ENCODE measurements at regions not wholly inside any gene's neighbourhood (a gene's known extent, or its start where the extent isn't known, plus 50 kb on each side); places are given as distances from the start of the nearest gene placed in this dataset.

DNA sequence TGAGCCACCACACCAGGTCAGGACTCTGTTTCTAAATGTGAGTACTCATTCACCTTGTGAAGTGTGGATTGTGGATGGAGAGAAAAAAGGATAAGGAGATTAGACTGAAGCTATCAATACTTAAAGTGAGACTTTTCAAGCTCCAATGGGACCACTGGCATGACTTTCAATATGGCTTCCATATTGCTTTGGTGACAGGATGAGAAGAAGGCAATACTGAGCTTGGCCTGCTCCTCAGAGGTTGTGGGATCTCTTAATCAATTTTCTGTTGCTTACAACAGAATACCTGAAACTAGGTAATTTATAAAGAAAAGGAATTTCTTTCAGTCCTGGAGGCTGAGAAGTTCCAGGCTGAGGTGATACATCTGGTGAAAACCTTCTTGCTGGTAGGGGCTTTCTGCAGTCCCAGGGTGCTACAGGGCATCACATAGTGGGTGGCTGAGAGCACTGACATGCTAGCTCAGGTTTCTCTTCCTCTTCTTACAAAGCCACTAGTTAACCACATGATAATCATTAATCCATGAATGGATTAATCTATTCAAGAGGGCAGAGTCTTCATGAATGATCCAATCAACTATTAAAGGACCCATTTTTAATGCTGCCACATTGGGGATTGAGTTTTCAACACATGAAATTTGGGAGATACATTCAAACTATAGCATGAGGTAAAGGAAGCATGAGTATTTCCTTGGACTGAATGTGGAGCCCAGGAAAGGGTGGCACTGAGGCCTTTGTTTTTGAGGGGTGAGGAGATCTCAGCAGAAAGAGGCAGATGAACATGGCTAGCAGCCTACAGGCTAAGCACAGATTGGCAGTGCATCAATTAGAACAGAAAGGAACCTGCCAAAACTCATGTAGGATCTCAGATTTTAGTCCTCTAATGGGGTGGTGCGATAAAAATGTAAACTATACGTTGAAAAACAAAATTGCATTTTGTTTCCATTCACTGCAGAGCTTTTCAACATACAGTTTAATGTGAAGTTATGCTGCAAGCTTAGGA lies 274.5 kb downstream of the PIK3C3 start:
- H3K4me1 ChIP-seq (ENCODE audit: control insufficient read depth, low read length): no peaks in the 10 kb centered on the region
- TF ChIP-seq EZH2phosphoT487 (IDR thresholded peaks at IDR 0.05; ENCODE audit: borderline replicate concordance, low read length): no peak
- TF ChIP-seq, protein P1, sequence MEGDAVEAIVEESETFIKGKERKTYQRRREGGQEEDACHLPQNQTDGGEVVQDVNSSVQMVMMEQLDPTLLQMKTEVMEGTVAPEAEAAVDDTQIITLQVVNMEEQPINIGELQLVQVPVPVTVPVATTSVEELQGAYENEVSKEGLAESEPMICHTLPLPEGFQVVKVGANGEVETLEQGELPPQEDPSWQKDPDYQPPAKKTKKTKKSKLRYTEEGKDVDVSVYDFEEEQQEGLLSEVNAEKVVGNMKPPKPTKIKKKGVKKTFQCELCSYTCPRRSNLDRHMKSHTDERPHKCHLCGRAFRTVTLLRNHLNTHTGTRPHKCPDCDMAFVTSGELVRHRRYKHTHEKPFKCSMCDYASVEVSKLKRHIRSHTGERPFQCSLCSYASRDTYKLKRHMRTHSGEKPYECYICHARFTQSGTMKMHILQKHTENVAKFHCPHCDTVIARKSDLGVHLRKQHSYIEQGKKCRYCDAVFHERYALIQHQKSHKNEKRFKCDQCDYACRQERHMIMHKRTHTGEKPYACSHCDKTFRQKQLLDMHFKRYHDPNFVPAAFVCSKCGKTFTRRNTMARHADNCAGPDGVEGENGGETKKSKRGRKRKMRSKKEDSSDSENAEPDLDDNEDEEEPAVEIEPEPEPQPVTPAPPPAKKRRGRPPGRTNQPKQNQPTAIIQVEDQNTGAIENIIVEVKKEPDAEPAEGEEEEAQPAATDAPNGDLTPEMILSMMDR (IDR thresholded peaks at IDR 0.05; ENCODE audit: low read depth, low read length, poor library complexity, severe bottlenecking): no peak

DNA sequence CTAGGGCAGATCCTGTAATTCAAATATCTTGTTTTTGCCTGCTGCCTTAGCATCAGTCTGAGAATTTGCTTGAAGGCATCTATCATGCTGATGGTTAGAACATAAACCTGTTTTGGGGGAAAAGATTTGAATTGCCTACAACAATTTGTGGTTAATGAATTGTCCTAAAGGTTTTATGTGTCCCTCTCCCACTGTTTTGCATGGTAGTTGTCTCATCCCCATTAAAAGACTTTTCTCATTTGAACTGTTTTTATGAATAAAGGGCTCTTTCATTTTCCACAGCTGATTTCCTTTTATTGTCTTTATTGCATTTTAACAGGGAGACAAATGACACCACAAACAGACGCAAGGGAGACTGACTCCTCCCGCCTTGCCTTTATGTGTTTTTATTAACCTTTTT lies 275.6 kb downstream of the PIK3C3 start:
- H3K27ac ChIP-seq (ENCODE audit: low read depth, low read length): no peak overlapping the region
- H3K36me3 ChIP-seq (ENCODE audit: control insufficient read depth, low read length): no peaks in the 10 kb centered on the region
- no peaks in the 10 kb centered on the region for H3K9me2 ChIP-seq (replicated peaks; ENCODE audit: control insufficient read depth, low read length)
- H3K9me3 ChIP-seq (ENCODE audit: control insufficient read depth, insufficient read depth, low read length): no peaks in the 10 kb centered on the region
- H4K20me1 ChIP-seq (ENCODE audit: control insufficient read depth, insufficient read depth, low read depth, low read length): no peaks in the 10 kb centered on the region
- H3K4me2 ChIP-seq (ENCODE audit: low read length): no peak overlapping the region
- TF ChIP-seq EZH2phosphoT487 (IDR thresholded peaks at IDR 0.05; ENCODE audit: borderline replicate concordance, low read length): no peak
- H3K4me1 ChIP-seq (ENCODE audit: control insufficient read depth, low read length): no peaks in the 10 kb centered on the region
- no peak overlapping the region for H3K4me3 ChIP-seq (ENCODE audit: low read length)
- H3K27me3 ChIP-seq (ENCODE audit: control insufficient read depth, low read length): no peaks in the 10 kb centered on the region
- H3K79me2 ChIP-seq (ENCODE audit: control insufficient read depth, low read length): no peaks in the 10 kb centered on the region
- no peaks in the 10 kb centered on the region for H3F3A ChIP-seq (ENCODE audit: control insufficient read depth, insufficient read depth)

More for the DNA sequence above, 274.5 kb downstream of the PIK3C3 start:
- no peaks in the 10 kb centered on the region for H4K20me1 ChIP-seq (ENCODE audit: control insufficient read depth, insufficient read depth, low read depth, low read length)
- no peaks in the 10 kb centered on the region for H3K36me3 ChIP-seq (ENCODE audit: control insufficient read depth, low read length)
- no peak overlapping the region for H3K27ac ChIP-seq (ENCODE audit: low read depth, low read length)
- no peaks in the 10 kb centered on the region for H3K9me3 ChIP-seq (ENCODE audit: control insufficient read depth, insufficient read depth, low read length)
- H3K4me3 ChIP-seq (ENCODE audit: low read length): no peak overlapping the region
- no peaks in the 10 kb centered on the region for H3K79me2 ChIP-seq (ENCODE audit: control insufficient read depth, low read length)
- no peaks in the 10 kb centered on the region for H3F3A ChIP-seq (ENCODE audit: control insufficient read depth, insufficient read depth)
- H3K4me2 ChIP-seq (ENCODE audit: low read length): no peak overlapping the region
- no peaks in the 10 kb centered on the region for H3K27me3 ChIP-seq (ENCODE audit: control insufficient read depth, low read length)
- H3K9me2 ChIP-seq (replicated peaks; ENCODE audit: control insufficient read depth, low read length): no peaks in the 10 kb centered on the region

DNA sequence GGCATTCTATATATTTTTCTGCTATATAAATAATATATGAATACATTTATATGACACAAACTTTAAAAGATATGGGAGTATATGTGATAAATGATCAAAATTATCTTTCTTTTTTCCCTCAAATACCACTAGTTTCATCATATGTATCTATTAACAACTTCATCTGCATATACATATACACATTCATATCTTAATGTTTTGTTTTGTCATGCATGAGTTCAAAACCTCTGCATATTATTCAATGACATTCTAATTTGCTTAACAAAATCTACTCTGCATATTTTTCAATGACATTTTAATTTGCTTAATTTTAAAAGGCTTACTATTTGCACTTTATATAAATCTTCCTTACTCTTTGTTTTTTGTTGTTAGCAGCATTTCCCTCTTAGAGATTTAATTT lies 276.2 kb downstream of the PIK3C3 start:
- no peaks in the 10 kb centered on the region for H3K36me3 ChIP-seq (ENCODE audit: control insufficient read depth, low read length)
- no peaks in the 10 kb centered on the region for H4K20me1 ChIP-seq (ENCODE audit: control insufficient read depth, insufficient read depth, low read depth, low read length)
- no peaks in the 10 kb centered on the region for H3F3A ChIP-seq (ENCODE audit: control insufficient read depth, insufficient read depth)
- H3K4me3 ChIP-seq (ENCODE audit: low read length): no peak overlapping the region
- no peaks in the 10 kb centered on the region for H3K9me3 ChIP-seq (ENCODE audit: control insufficient read depth, insufficient read depth, low read length)
- H3K79me2 ChIP-seq (ENCODE audit: control insufficient read depth, low read length): no peaks in the 10 kb centered on the region
- no peaks in the 10 kb centered on the region for H3K4me1 ChIP-seq (ENCODE audit: control insufficient read depth, low read length)
- no peak overlapping the region for H3K4me2 ChIP-seq (ENCODE audit: low read length)
- H3K27me3 ChIP-seq (ENCODE audit: control insufficient read depth, low read length): no peaks in the 10 kb centered on the region
- TF ChIP-seq EZH2phosphoT487 (IDR thresholded peaks at IDR 0.05; ENCODE audit: borderline replicate concordance, low read length): no peak
- TF ChIP-seq, protein P1 (IDR thresholded peaks at IDR 0.05; ENCODE audit: low read depth, low read length, poor library complexity, severe bottlenecking): no peak
- H3K9me2 ChIP-seq (replicated peaks; ENCODE audit: control insufficient read depth, low read length): no peaks in the 10 kb centered on the region
- no peak overlapping the region for H3K27ac ChIP-seq (ENCODE audit: low read depth, low read length)

GRCh38 chr18:42231796-42232195 lies 276.8 kb downstream of the PIK3C3 start:
- H3K27ac ChIP-seq (ENCODE audit: low read depth, low read length): no peak overlapping the region
- no peaks in the 10 kb centered on the region for H3K27me3 ChIP-seq (ENCODE audit: control insufficient read depth, low read length)
- H3K4me1 ChIP-seq (ENCODE audit: control insufficient read depth, low read length): no peaks in the 10 kb centered on the region
- no peaks in the 10 kb centered on the region for H3K9me2 ChIP-seq (replicated peaks; ENCODE audit: control insufficient read depth, low read length)
- no peak overlapping the region for H3K4me3 ChIP-seq (ENCODE audit: low read length)
- H3K36me3 ChIP-seq (ENCODE audit: control insufficient read depth, low read length): no peaks in the 10 kb centered on the region
- no peaks in the 10 kb centered on the region for H4K20me1 ChIP-seq (ENCODE audit: control insufficient read depth, insufficient read depth, low read depth, low read length)
- no peaks in the 10 kb centered on the region for H3K79me2 ChIP-seq (ENCODE audit: control insufficient read depth, low read length)
- H3K4me2 ChIP-seq (ENCODE audit: low read length): no peak overlapping the region
- TF ChIP-seq, protein P1 (IDR thresholded peaks at IDR 0.05; ENCODE audit: low read depth, low read length, poor library complexity, severe bottlenecking): no peak
- TF ChIP-seq EZH2phosphoT487 (IDR thresholded peaks at IDR 0.05; ENCODE audit: borderline replicate concordance, low read length): no peak
- no peaks in the 10 kb centered on the region for H3F3A ChIP-seq (ENCODE audit: control insufficient read depth, insufficient read depth)
- no peaks in the 10 kb centered on the region for H3K9me3 ChIP-seq (ENCODE audit: control insufficient read depth, insufficient read depth, low read length)

Data from DOHH2 (cell line).